ENCODE measurements at regions not wholly inside any gene's neighbourhood (a gene's known extent, or its start where the extent isn't known, plus 50 kb on each side); places are given as distances from the start of the nearest gene placed in this dataset.

- no peak for DNase-seq (ENCODE audit: low read depth in 2 of 2)
Measured at GRCh38 chr3:43950775-43951174, 260.0 kb downstream of the ABHD5 start.

GRCh38 chr3:43951813-43952212 lies 261.1 kb downstream of the ABHD5 start:
- no peak for DNase-seq (ENCODE audit: low read depth in 2 of 2)

- no peak for DNase-seq (ENCODE audit: low read depth in 2 of 2)
Measured at GRCh38 chr3:43953380-43953779, 262.6 kb downstream of the ABHD5 start.

- no peak for DNase-seq (ENCODE audit: low read depth in 2 of 2)
Measured at GRCh38 chr3:43953814-43954692, 263.3 kb downstream of the ABHD5 start.

GRCh38 chr3:43956945-43957344 lies 266.2 kb downstream of the ABHD5 start:
- no peak for DNase-seq (ENCODE audit: low read depth in 2 of 2)

- DNase-seq (ENCODE audit: low read depth in 2 of 2): no peak
Measured at GRCh38 chr3:43957553-43957952, 266.8 kb downstream of the ABHD5 start.

- no peak for DNase-seq (ENCODE audit: low read depth in 2 of 2)
Measured at GRCh38 chr3:43958005-43958770, 267.4 kb downstream of the ABHD5 start.

GRCh38 chr3:43958973-43959372 lies 268.2 kb downstream of the ABHD5 start:
- DNase-seq (ENCODE audit: low read depth in 2 of 2): no peak

GRCh38 chr3:43959498-43960447 lies 269.0 kb downstream of the ABHD5 start:
- no peak for DNase-seq (ENCODE audit: low read depth in 2 of 2)

- DNase-seq (ENCODE audit: low read depth in 2 of 2): no peak
Measured at GRCh38 chr3:43960448-43960840, 269.7 kb downstream of the ABHD5 start.

GRCh38 chr3:43962043-43962442 lies 271.3 kb downstream of the ABHD5 start:
- no peak for DNase-seq (ENCODE audit: low read depth in 2 of 2)

GRCh38 chr3:43963208-43963607 lies 272.5 kb downstream of the ABHD5 start:
- DNase-seq (ENCODE audit: low read depth in 2 of 2): no peak

- DNase-seq (ENCODE audit: low read depth in 2 of 2): no peak
Measured at GRCh38 chr3:43964640-43965039, 273.9 kb downstream of the ABHD5 start.

- no peak for DNase-seq (ENCODE audit: low read depth in 2 of 2)
Measured at GRCh38 chr3:43965656-43966055, 274.9 kb downstream of the ABHD5 start.

- no peak for DNase-seq (ENCODE audit: low read depth in 2 of 2)
Measured at GRCh38 chr3:43966126-43966525, 275.4 kb downstream of the ABHD5 start.

- DNase-seq (ENCODE audit: low read depth in 2 of 2): no peak
Measured at GRCh38 chr3:43966530-43966929, 275.2 kb upstream of the TOPAZ1 start.

GRCh38 chr3:43968465-43968864 lies 273.2 kb upstream of the TOPAZ1 start:
- no peak for DNase-seq (ENCODE audit: low read depth in 2 of 2)

- no peak for DNase-seq (ENCODE audit: low read depth in 2 of 2)
Measured at GRCh38 chr3:43969944-43970343, 271.7 kb upstream of the TOPAZ1 start.

- DNase-seq (ENCODE audit: low read depth in 2 of 2): no peak
Measured at GRCh38 chr3:43970351-43970750, 271.3 kb upstream of the TOPAZ1 start.

- DNase-seq (ENCODE audit: low read depth in 2 of 2): no peak
Measured at GRCh38 chr3:43970920-43971319, 270.8 kb upstream of the TOPAZ1 start.

GRCh38 chr3:43971486-43971885 lies 270.2 kb upstream of the TOPAZ1 start:
- no peak for DNase-seq (ENCODE audit: low read depth in 2 of 2)

- no peak for DNase-seq (ENCODE audit: low read depth in 2 of 2)
Measured at GRCh38 chr3:43978708-43979107, 263.0 kb upstream of the TOPAZ1 start.
